ENCODE measurements at regions not wholly inside any gene's neighbourhood (a gene's known extent, or its start where the extent isn't known, plus 50 kb on each side); places are given as distances from the start of the nearest gene placed in this dataset.

DNA sequence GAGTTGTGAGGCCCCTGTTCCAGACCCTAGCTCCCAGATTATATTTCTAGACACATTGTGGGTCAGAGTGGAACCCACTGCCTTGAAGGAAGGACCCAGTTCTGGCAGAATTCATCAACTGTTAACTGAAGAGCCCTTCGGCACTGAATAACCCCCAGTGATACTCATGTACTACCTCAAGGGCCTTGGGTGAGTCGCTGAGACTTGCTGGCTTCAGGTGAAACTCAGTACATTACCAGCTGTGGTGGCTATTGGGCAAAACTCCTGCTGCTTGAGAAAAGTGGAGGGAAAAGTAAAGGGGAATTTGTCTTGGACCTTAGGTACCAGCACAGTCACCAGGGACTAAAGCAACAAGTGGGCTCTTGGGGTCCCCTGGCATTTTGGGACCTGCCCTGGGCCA, 394.9 kb upstream of the EPHA3 start:
- TF ChIP-seq, protein P1, sequence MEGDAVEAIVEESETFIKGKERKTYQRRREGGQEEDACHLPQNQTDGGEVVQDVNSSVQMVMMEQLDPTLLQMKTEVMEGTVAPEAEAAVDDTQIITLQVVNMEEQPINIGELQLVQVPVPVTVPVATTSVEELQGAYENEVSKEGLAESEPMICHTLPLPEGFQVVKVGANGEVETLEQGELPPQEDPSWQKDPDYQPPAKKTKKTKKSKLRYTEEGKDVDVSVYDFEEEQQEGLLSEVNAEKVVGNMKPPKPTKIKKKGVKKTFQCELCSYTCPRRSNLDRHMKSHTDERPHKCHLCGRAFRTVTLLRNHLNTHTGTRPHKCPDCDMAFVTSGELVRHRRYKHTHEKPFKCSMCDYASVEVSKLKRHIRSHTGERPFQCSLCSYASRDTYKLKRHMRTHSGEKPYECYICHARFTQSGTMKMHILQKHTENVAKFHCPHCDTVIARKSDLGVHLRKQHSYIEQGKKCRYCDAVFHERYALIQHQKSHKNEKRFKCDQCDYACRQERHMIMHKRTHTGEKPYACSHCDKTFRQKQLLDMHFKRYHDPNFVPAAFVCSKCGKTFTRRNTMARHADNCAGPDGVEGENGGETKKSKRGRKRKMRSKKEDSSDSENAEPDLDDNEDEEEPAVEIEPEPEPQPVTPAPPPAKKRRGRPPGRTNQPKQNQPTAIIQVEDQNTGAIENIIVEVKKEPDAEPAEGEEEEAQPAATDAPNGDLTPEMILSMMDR (conservative IDR thresholded peaks at IDR 0.05 in 1 of 2, IDR thresholded peaks at IDR 0.05 in 1 of 2; ENCODE audit: extremely low read depth in 1 of 2, insufficient read depth in 1 of 2, low read depth in 1 of 2, low read length in 2 of 2) = no peak
- TF ChIP-seq EZH2 (IDR thresholded peaks at IDR 0.05; ENCODE audit: borderline replicate concordance, low read length) = no peak

Data from mammary epithelial cell (primary cell).